Liver (tissue), 8 donors: ENCODE measurements at regions not wholly inside any gene's neighbourhood (a gene's known extent, or its start where the extent isn't known, plus 50 kb on each side); places are given as distances from the start of the nearest gene placed in this dataset.

Experiments used
- DNase-seq: peaks from one replicate; pipeline ENCODE4 v3.0.0-alpha.2; 2017; ENCODE audit warnings: low spot score
- H3K27ac ChIP-seq, 2 donors: one replicate each; pipeline ENCODE4 v1.7.0; 2013; ENCODE audit warnings: inconsistent platforms in 2 of 2, low read length in 2 of 2, control low read depth in 1 of 2, low read depth in 1 of 2, mild to moderate bottlenecking in 1 of 2
- H3K27me3 ChIP-seq, 4 donors: one replicate each; pipeline versions ENCODE4 v1.6.1 to v1.7.0; 2013; ENCODE audit warnings: low read length in 3 of 4, inconsistent platforms in 1 of 4, mild to moderate bottlenecking in 1 of 4, moderate library complexity in 1 of 4; ENCODE audit not compliant: control insufficient read depth in 4 of 4, insufficient read depth in 4 of 4
- H3K36me3 ChIP-seq, 4 donors: one replicate each; pipeline versions ENCODE4 v1.6.1 to v1.7.0; 2013; ENCODE audit warnings: low read length in 3 of 4, mild to moderate bottlenecking in 3 of 4, low read depth in 1 of 4, moderate library complexity in 1 of 4; ENCODE audit not compliant: control insufficient read depth in 4 of 4, insufficient read depth in 3 of 4
- H3K4me1 ChIP-seq, 4 donors: one replicate each; pipeline versions ENCODE4 v1.6.1 to v1.7.0; 2013; ENCODE audit warnings: low read length in 3 of 4, mild to moderate bottlenecking in 3 of 4, moderate library complexity in 1 of 4; ENCODE audit not compliant: control insufficient read depth in 4 of 4, insufficient read depth in 4 of 4
- H3K4me3 ChIP-seq, 3 donors: one replicate each; pipeline versions ENCODE4 v1.6.1 to v1.7.0; 2013; ENCODE audit warnings: low read length in 3 of 3, control low read depth in 1 of 3, low read depth in 1 of 3, mild to moderate bottlenecking in 1 of 3
- H3K9ac ChIP-seq, 2 donors: one replicate each; pipeline ENCODE4 v1.7.0; 2013; ENCODE audit warnings: low read length in 2 of 2, mild to moderate bottlenecking in 2 of 2, moderate library complexity in 2 of 2, control low read depth in 1 of 2, low read depth in 1 of 2
- H3K9me3 ChIP-seq, 4 donors: one replicate each; pipeline versions ENCODE4 v1.6.1 to v1.7.0; 2013; ENCODE audit warnings: low read length in 3 of 4; ENCODE audit not compliant: control insufficient read depth in 4 of 4
- EGR1 ChIP-seq, 2 donors: IDR thresholded peaks; 2 replicates each; pipeline ENCODE4 v1.6.1; 2016 to 2018; ENCODE audit warnings: antibody characterized with exemption in 2 of 2, low read depth in 2 of 2
- FOXA1 ChIP-seq: IDR thresholded peaks from 2 replicates; pipeline ENCODE4 v1.6.1; 2016; ENCODE audit warnings: antibody characterized with exemption
- FOXA2 ChIP-seq: IDR thresholded peaks from 2 replicates; pipeline ENCODE4 v1.6.1; 2016; ENCODE audit warnings: antibody characterized with exemption
- GABPA ChIP-seq, 2 donors: IDR thresholded peaks in 1 of 2; conservative IDR thresholded peaks in 1 of 2; 2 replicates each; pipeline ENCODE4 v1.6.1; 2016; ENCODE audit warnings: antibody characterized with exemption in 2 of 2, mild to moderate bottlenecking in 1 of 2, moderate library complexity in 1 of 2
- HNF4A ChIP-seq, 2 donors: conservative IDR thresholded peaks; 2 replicates each; pipeline ENCODE4 v1.6.1; 2016; ENCODE audit warnings: antibody characterized with exemption in 2 of 2, mild to moderate bottlenecking in 2 of 2
- HNF4G ChIP-seq: IDR thresholded peaks from 2 replicates; pipeline ENCODE4 v1.6.1; 2016; ENCODE audit warnings: antibody characterized with exemption
- JUND ChIP-seq, 2 donors: IDR thresholded peaks; 2 replicates each; pipeline ENCODE4 v1.6.1; 2016; ENCODE audit warnings: antibody characterized with exemption in 2 of 2
- NR2F2 ChIP-seq: IDR thresholded peaks from 2 replicates; pipeline ENCODE4 v1.6.1; 2016; ENCODE audit warnings: antibody characterized with exemption
- RAD21 ChIP-seq, 2 donors: IDR thresholded peaks; 2 replicates each; pipeline ENCODE4 v1.6.1; 2016; ENCODE audit warnings: antibody characterized with exemption in 2 of 2, mild to moderate bottlenecking in 2 of 2
- RXRA ChIP-seq, 2 donors: IDR thresholded peaks; 2 replicates each; pipeline ENCODE4 v1.6.1; 2017 to 2018; ENCODE audit warnings: antibody characterized with exemption in 2 of 2, mild to moderate bottlenecking in 1 of 2
- SP1 ChIP-seq: IDR thresholded peaks from 2 replicates; pipeline ENCODE4 v1.6.1; 2018; ENCODE audit warnings: antibody characterized with exemption, mild to moderate bottlenecking
- TAF1 ChIP-seq: conservative IDR thresholded peaks from 2 replicates; pipeline ENCODE4 v1.6.1; 2016; ENCODE audit warnings: antibody characterized with exemption, mild to moderate bottlenecking
- YY1 ChIP-seq: IDR thresholded peaks from 2 replicates; pipeline ENCODE4 v1.6.1; 2016; ENCODE audit warnings: antibody characterized with exemption, mild to moderate bottlenecking
- WGBS: extraction: QIAGEN DNeasy Blood & Tissue Kit; methylation state at CpG from one replicate; pipeline ENCODE4 v1.1.7; 2013; 5-methylcytosine and 5-hydroxymethylcytosine counted together
- TF ChIP-seq, protein P1 (sequence below): fragments of 150-350 bp; IDR thresholded peaks from 2 replicates; pipeline ENCODE4 v1.5.1; 2017; ENCODE audit warnings: improper control_type of control experiment, low read depth, low read length; ENCODE audit not compliant: missing input control
- TF ChIP-seq, protein P2 (sequence below): IDR thresholded peaks from 2 replicates; pipeline ENCODE4 v1.6.1; 2016; ENCODE audit warnings: antibody characterized with exemption
- TF ChIP-seq, protein P3 (sequence below): IDR thresholded peaks from 2 replicates; pipeline ENCODE4 v1.6.1; 2016; ENCODE audit warnings: antibody characterized with exemption
- TF ChIP-seq, protein P4 (sequence below): IDR thresholded peaks from 2 replicates; pipeline ENCODE4 v1.6.1; 2016; ENCODE audit warnings: antibody characterized with exemption
- donor health status: healthy.
- donor health status: healthy.
- donor health status: healthy.
- donor health status: healthy.
- donor health status: healthy.

DNA sequence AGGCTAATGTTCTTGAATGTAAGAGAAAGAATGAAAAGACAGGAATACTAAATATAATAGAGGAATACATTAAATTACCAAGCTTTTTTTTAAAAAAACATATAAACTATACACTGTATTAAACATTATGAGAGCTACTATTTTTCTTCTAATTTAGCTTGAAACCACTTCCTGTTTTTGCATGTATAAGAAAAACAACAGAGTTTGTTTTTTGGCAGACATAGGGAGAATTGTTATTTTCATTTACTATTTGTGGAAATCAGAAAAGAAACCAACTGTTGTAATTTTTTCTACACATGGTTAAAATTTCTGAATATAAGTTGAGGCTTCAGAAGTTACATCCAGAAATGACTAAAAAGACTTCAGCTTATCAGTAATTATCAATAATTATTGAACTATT, 991.8 kb upstream of the GJE1 start:
- Histone ChIP-seq H3K9ac (no peak overlapping the region), H3K27me3 (no peaks in the 10 kb centered on the region), H3K27ac (no peak overlapping the region), H3K4me3 (no peak overlapping the region), H3K9me3 (no peaks in the 10 kb centered on the region), H3K4me1 (no peaks in the 10 kb centered on the region), H3K36me3 (no peaks in the 10 kb centered on the region)
- TF ChIP-seq, protein P1, sequence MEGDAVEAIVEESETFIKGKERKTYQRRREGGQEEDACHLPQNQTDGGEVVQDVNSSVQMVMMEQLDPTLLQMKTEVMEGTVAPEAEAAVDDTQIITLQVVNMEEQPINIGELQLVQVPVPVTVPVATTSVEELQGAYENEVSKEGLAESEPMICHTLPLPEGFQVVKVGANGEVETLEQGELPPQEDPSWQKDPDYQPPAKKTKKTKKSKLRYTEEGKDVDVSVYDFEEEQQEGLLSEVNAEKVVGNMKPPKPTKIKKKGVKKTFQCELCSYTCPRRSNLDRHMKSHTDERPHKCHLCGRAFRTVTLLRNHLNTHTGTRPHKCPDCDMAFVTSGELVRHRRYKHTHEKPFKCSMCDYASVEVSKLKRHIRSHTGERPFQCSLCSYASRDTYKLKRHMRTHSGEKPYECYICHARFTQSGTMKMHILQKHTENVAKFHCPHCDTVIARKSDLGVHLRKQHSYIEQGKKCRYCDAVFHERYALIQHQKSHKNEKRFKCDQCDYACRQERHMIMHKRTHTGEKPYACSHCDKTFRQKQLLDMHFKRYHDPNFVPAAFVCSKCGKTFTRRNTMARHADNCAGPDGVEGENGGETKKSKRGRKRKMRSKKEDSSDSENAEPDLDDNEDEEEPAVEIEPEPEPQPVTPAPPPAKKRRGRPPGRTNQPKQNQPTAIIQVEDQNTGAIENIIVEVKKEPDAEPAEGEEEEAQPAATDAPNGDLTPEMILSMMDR: no peak
- no peak for TF ChIP-seq NR2F2
- TF ChIP-seq, protein P2, sequence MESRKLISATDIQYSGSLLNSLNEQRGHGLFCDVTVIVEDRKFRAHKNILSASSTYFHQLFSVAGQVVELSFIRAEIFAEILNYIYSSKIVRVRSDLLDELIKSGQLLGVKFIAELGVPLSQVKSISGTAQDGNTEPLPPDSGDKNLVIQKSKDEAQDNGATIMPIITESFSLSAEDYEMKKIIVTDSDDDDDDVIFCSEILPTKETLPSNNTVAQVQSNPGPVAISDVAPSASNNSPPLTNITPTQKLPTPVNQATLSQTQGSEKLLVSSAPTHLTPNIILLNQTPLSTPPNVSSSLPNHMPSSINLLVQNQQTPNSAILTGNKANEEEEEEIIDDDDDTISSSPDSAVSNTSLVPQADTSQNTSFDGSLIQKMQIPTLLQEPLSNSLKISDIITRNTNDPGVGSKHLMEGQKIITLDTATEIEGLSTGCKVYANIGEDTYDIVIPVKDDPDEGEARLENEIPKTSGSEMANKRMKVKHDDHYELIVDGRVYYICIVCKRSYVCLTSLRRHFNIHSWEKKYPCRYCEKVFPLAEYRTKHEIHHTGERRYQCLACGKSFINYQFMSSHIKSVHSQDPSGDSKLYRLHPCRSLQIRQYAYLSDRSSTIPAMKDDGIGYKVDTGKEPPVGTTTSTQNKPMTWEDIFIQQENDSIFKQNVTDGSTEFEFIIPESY: no peak
- TF ChIP-seq RAD21 (IDR thresholded peaks at IDR 0.05): no peak
- no peak for TF ChIP-seq FOXA2
- no peak for TF ChIP-seq JUND (IDR thresholded peaks at IDR 0.05)
- TF ChIP-seq EGR1 (IDR thresholded peaks at IDR 0.05; ENCODE audit: low read depth in 2 of 2): no peak
- no peak for TF ChIP-seq SP1
- no peak for TF ChIP-seq RXRA (IDR thresholded peaks at IDR 0.05)
- TF ChIP-seq TAF1: no peak
- no peak for TF ChIP-seq HNF4G
- no peak for DNase-seq

DNA sequence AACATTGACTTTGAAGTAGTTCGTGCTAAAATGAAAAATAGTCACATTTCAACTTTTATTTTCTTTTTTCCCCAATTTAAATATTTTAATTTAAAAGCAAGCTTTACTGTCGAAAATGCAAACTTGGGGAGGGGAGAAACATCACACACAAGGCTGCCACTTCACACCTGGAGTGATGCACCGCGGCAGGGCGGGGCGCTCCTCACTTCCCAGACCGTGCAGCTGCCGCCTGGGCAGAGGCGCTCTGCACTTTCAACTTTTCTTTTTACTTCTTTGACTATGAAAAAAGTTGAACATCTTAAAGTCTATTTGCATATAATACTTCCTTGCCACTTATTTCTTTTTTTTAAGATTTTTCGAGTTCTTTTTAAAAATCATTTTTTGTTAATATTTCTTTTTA, 993.3 kb upstream of the GJE1 start:
- Histone ChIP-seq H3K27ac (no peak overlapping the region), H3K36me3 (no peaks in the 10 kb centered on the region), H3K4me3 (no peak overlapping the region), H3K4me1 (no peaks in the 10 kb centered on the region), H3K9ac (no peak overlapping the region), H3K27me3 (no peaks in the 10 kb centered on the region), H3K9me3 (no peaks in the 10 kb centered on the region)
- TF ChIP-seq EGR1 (IDR thresholded peaks at IDR 0.05; ENCODE audit: low read depth in 2 of 2): no peak
- TF ChIP-seq YY1: no peak
- no peak for TF ChIP-seq FOXA1
- no peak for TF ChIP-seq RXRA (IDR thresholded peaks at IDR 0.05)
- TF ChIP-seq HNF4A (conservative IDR thresholded peaks at IDR 0.05): no peak
- no peak for DNase-seq
- WGBS: 90% methylated on average over 10 of the region's 10 CpGs

DNA sequence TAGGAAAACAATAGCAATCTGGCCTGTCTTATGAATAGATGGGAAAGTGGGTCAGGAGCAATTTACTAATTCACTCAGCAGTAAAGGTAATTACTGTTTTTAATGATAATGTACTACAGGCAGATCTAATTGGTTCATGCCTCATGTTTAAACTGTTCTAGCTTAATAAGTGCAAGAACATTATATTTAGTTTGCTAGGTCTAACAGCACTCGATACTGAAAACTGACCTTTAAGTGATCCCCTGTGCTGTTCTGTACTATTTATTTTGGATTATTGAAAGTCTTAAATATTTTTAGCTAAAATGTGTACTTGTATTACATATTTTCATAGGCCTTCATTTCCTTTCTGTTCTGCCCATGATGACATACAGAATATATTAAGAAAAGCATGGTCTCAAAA, 998.0 kb upstream of the GJE1 start:
- H3K4me3 ChIP-seq: no peak overlapping the region
- WGBS: 57% methylated on average over 1 of the region's 1 CpG
- no peak overlapping the region for H3K9ac ChIP-seq
- no peaks in the 10 kb centered on the region for H3K27me3 ChIP-seq
- H3K27ac ChIP-seq: no peak overlapping the region
- no peaks in the 10 kb centered on the region for H3K9me3 ChIP-seq
- H3K4me1 ChIP-seq: no peaks in the 10 kb centered on the region
- DNase-seq: no peak
- H3K36me3 ChIP-seq: no peaks in the 10 kb centered on the region
- TF ChIP-seq JUND (IDR thresholded peaks at IDR 0.05) (no peak), YY1 (no peak), FOXA1 (no peak), RXRA (IDR thresholded peaks at IDR 0.05) (no peak), HNF4A (conservative IDR thresholded peaks at IDR 0.05) (no peak), GABPA (IDR thresholded peaks at IDR 0.05 in 1 of 2, conservative IDR thresholded peaks at IDR 0.05 in 1 of 2) (no peak), NR2F2 (no peak), FOXA2 (no peak), SP1 (no peak), TAF1 (no peak)
- TF ChIP-seq, protein P1: no peak
- TF ChIP-seq, protein P3, sequence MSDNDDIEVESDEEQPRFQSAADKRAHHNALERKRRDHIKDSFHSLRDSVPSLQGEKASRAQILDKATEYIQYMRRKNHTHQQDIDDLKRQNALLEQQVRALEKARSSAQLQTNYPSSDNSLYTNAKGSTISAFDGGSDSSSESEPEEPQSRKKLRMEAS: no peak
- TF ChIP-seq, protein P4, sequence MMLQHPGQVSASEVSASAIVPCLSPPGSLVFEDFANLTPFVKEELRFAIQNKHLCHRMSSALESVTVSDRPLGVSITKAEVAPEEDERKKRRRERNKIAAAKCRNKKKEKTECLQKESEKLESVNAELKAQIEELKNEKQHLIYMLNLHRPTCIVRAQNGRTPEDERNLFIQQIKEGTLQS: no peak
- TF ChIP-seq, protein P2: no peak
